ENCODE measurements at regions not wholly inside any gene's neighbourhood (a gene's known extent, or its start where the extent isn't known, plus 50 kb on each side); places are given as distances from the start of the nearest gene placed in this dataset.
"Not testable (repeated sequence)": the region's sequence is repeated elsewhere in the genome, so short reads cannot be mapped to it uniquely, and the experiment has no call there.

GRCh38 chr21:27928534-27929115 is 961.7 kb upstream of the ADAMTS5 start:
- TF ChIP-seq CTCF (IDR thresholded peaks at IDR 0.05); EP300 (IDR thresholded peaks at IDR 0.05; ENCODE audit: low read depth); POLR2AphosphoS5 (IDR thresholded peaks at IDR 0.05); POLR2A (IDR thresholded peaks at IDR 0.05): not testable (repeated sequence)

All from transverse colon (tissue), 4 donors.